HUES48 (cell line): ENCODE measurements at regions not wholly inside any gene's neighbourhood (a gene's known extent, or its start where the extent isn't known, plus 50 kb on each side); places are given as distances from the start of the nearest gene placed in this dataset.

ENCODE experiments used
- H3K27ac ChIP-seq: one replicate; pipeline ENCODE4 v1.7.0; 2013; ENCODE audit warnings: low read depth, low read length, inconsistent platforms
- H3K27me3 ChIP-seq: 2 replicates; pipeline ENCODE4 v1.6.1; 2013; ENCODE audit warnings: mild to moderate bottlenecking, low read length; ENCODE audit not compliant: control insufficient read depth, insufficient read depth
- H3K36me3 ChIP-seq: 2 replicates; pipeline ENCODE4 v1.6.1; 2013; ENCODE audit warnings: low read length; ENCODE audit not compliant: control insufficient read depth, insufficient read depth
- H3K4me1 ChIP-seq: 2 replicates; pipeline ENCODE4 v1.6.1; 2013; ENCODE audit warnings: mild to moderate bottlenecking, low read length; ENCODE audit not compliant: control insufficient read depth, insufficient read depth
- H3K4me3 ChIP-seq: 2 replicates; pipeline ENCODE4 v1.5.1; 2013; ENCODE audit warnings: mild to moderate bottlenecking, low read depth, low read length
- H3K9ac ChIP-seq: 2 replicates; pipeline ENCODE4 v1.6.1; 2013; ENCODE audit warnings: mild to moderate bottlenecking, low read depth, low read length, moderate library complexity
- H3K9me3 ChIP-seq: 2 replicates; pipeline ENCODE4 v1.6.1; 2013; ENCODE audit warnings: low read length; ENCODE audit not compliant: control insufficient read depth, insufficient read depth

DNA sequence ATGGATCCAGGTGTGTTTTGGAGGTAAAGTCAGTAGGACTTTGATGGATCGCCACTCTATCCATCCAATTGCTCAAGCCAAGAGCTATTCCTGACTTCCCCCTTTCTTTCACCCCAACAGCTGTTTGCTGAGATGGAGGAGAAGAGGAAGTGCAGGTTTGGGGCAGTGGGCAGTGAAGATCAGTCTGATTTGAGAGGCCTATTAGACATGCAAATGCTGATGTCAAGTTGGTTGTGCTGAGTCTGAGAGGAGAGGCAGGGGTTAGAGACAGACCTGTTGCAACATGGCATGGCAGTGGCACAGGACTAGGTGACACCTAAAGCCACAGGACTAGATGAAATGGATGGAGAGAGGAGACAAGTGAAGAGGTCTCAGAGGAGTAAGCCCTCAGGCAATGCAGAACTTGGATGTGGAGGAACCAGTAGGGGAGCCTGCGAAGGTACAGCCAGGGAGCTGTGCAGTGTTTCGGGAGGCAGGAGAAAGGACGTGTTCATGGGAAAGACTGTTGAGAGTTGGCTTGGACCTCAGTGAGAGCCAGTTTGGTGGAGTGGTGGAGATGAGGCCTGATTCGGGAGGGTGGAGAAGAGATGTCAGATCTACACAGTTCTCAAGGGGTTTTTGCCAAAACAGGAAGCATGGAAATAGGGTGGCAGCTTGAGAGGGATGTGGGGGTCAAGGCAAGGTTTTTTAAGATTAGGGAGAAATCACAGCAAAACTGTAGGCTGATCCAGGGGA, 175.0 kb downstream of the MACROH2A1 start:
- no peaks in the 10 kb centered on the region for H3K27me3 ChIP-seq
- no peaks in the 10 kb centered on the region for H3K9me3 ChIP-seq
- no peak overlapping the region for H3K27ac ChIP-seq
- H3K4me1 ChIP-seq = peaks cover 9% of the 10 kb centered on the region
- H3K4me3 ChIP-seq = no peak overlapping the region
- H3K9ac ChIP-seq = no peak overlapping the region
- no peaks in the 10 kb centered on the region for H3K36me3 ChIP-seq

DNA sequence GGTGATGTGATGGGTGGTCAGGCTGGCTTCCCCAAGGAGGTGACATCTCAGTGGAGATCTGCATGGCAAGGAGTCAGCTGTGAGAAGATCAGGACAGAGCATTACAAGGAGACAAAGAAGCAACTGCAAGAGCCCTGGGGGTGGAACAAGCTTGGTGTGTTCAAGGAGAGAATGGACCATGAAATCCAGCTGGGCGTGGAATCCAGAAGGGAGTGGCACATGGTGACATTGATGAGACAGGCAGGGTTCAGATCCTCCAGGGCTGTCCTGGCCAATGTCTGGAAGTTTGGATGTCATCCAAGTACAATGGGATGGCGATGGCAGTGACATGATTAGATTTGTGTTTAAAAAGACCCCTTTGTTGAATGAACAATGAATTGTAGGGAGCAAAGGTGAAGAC, 175.6 kb downstream of the MACROH2A1 start:
- Histone ChIP-seq H3K36me3 (no peaks in the 10 kb centered on the region), H3K4me3 (no peak overlapping the region), H3K4me1 (peaks cover 9% of the 10 kb centered on the region), H3K9ac (no peak overlapping the region), H3K27ac (no peak overlapping the region), H3K27me3 (no peaks in the 10 kb centered on the region), H3K9me3 (no peaks in the 10 kb centered on the region)

DNA sequence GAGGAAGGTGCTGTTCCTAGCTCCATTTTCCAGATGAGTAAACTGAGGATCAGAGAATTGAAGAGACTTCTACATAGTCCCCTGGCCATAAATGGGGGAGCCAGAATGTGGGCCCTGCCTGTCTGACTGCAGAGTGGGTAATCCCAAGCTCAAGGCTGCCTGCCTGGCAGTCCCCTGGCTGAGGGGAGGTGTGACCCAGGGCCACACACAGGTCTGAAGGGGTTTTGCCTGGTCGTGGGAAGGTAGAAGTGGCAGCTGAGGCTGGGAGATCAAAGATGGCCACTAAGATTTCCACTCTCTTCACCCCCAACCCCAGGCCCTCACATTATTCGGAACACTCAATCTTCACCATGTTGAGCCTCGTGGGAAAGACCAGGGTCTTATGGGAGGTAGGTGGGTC, 176.3 kb downstream of the MACROH2A1 start:
- H3K4me1 ChIP-seq = peaks cover 9% of the 10 kb centered on the region
- no peaks in the 10 kb centered on the region for H3K36me3 ChIP-seq
- no peak overlapping the region for H3K4me3 ChIP-seq
- no peak overlapping the region for H3K9ac ChIP-seq
- H3K27ac ChIP-seq = no peak overlapping the region
- H3K9me3 ChIP-seq = no peaks in the 10 kb centered on the region
- H3K27me3 ChIP-seq = no peaks in the 10 kb centered on the region

DNA sequence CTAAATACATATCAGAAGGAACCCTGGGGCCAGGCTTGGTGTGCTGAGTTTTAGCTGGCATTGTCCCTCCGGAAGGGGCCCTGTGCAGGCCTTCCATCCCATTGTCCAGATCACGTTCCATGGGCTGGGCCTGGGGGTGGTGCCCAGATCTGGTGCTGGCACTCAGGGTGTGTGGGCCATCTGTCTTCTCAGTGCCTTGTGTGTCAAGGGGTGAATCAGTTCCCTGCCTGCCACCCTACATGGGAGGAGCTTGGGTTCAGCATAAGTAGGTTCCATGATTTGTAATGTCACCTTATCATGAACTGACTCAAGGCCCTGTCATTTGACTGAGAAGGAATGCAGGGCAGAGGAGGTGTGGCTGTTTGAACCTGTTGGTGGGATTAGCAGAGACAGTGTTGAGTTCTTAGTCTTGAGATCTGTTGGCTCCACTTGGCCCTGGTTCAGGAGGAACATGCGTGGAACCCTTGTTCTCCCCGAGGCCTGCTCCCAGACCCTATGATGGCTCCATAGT, 176.8 kb downstream of the MACROH2A1 start:
- H3K36me3 ChIP-seq = no peaks in the 10 kb centered on the region
- H3K4me1 ChIP-seq = peaks cover 9% of the 10 kb centered on the region
- no peak overlapping the region for H3K27ac ChIP-seq
- H3K9ac ChIP-seq = no peak overlapping the region
- no peaks in the 10 kb centered on the region for H3K9me3 ChIP-seq
- no peak overlapping the region for H3K4me3 ChIP-seq
- no peaks in the 10 kb centered on the region for H3K27me3 ChIP-seq

DNA sequence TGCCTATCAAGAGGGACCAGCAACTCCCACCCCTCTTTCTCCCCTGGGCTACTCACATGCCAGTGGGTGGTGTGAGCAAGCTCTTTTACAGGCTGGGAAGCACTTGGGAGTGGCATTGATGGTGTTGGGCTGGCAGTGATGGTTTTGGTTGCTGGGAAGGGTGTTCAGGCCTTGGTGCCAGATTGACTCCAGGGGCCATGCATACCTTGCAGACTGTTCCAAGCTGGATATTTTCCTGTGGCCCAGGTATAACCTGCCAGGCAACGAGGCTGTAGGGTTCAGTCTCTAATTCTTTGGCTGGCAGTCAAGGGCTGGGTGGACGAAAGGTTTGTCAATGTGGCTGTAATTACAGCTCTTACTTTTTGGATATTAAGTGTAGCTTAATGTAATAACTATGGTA, 177.3 kb downstream of the MACROH2A1 start:
- Histone ChIP-seq H3K9ac (no peak overlapping the region), H3K4me3 (no peak overlapping the region), H3K27me3 (no peaks in the 10 kb centered on the region), H3K9me3 (no peaks in the 10 kb centered on the region), H3K36me3 (no peaks in the 10 kb centered on the region), H3K4me1 (peaks cover 9% of the 10 kb centered on the region), H3K27ac (no peak overlapping the region)

DNA sequence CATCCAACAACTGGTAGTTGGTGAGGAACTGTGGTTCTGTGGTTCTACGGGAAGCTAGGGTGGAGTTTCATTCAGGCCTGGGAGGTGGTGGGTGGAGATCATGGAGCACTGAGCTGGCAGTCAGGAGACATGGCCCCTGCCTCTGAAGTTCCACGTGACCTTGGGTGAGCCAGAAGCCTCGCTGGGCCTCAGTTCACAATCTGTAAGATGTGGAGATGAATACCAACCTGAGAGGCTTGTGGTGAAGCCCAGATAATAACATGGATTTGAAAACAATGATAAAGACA, 177.9 kb downstream of the MACROH2A1 start:
- no peak overlapping the region for H3K27ac ChIP-seq
- H3K36me3 ChIP-seq = no peaks in the 10 kb centered on the region
- H3K4me3 ChIP-seq = no peak overlapping the region
- H3K9ac ChIP-seq = no peak overlapping the region
- H3K27me3 ChIP-seq = no peaks in the 10 kb centered on the region
- peaks cover 5% of the 10 kb centered on the region for H3K4me1 ChIP-seq
- H3K9me3 ChIP-seq = no peaks in the 10 kb centered on the region

DNA sequence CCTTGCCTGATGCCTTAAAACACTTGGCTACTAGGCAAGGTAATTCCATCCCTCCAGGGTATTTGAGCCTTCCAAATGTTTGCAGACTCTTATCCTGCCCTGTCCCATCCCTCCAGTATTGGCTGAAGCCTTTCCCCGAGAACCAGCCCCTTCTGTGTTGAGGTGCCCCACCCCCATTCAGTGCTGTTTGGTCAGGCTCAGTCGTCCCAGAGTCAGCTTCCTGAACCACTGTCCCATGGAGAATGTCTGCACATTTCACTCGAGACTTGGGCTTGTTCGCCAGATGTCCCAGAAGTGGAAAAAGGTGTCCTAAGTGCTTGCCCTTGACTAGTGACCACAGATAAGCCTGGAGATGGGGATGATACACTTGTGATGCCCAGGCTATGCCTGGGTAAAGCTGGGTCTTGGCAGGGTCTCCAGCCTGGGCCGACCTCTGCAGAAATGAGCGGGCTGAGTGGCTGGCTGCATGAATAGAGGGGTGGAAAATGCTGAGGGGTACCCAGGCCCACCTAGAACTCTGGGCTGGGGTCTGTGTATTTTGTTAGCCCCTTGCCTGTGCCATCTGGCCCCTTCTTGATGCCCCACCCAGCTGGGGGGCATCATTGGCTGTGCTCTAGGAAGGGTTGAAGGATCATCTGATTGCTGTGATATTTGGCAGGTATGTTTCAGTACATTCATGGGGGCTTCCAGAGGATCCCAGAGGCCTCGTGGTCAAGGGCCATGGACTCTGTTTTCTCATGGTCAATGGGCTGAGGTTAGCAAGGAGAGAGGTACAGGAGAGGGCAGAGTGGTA, 178.4 kb downstream of the MACROH2A1 start:
- no peak overlapping the region for H3K9ac ChIP-seq

GRCh38 chr5:135219868-135220267, 179.2 kb downstream of the MACROH2A1 start:
- H3K27me3 ChIP-seq = peaks cover 3% of the 10 kb centered on the region; the same call in 1 of the 2 replicates
- no peak overlapping the region for H3K27ac ChIP-seq
- H3K4me3 ChIP-seq = no peak overlapping the region
- H3K9me3 ChIP-seq = no peaks in the 10 kb centered on the region
- no peaks in the 10 kb centered on the region for H3K36me3 ChIP-seq
- H3K9ac ChIP-seq = no peak overlapping the region
- H3K4me1 ChIP-seq = no peaks in the 10 kb centered on the region

More for the DNA sequence above, 178.4 kb downstream of the MACROH2A1 start:
- H3K27me3 ChIP-seq = no peaks in the 10 kb centered on the region
- H3K27ac ChIP-seq = no peak overlapping the region
- H3K36me3 ChIP-seq = no peaks in the 10 kb centered on the region
- H3K9me3 ChIP-seq = no peaks in the 10 kb centered on the region
- peaks cover under 1% of the 10 kb centered on the region; the same call in 1 of the 2 replicates for H3K4me1 ChIP-seq
- H3K4me3 ChIP-seq = no peak overlapping the region

- Histone ChIP-seq H3K27me3 (peaks cover 3% of the 10 kb centered on the region; the same call in 1 of the 2 replicates), H3K36me3 (no peaks in the 10 kb centered on the region), H3K4me1 (no peaks in the 10 kb centered on the region), H3K9me3 (no peaks in the 10 kb centered on the region), H3K9ac (no peak overlapping the region), H3K27ac (no peak overlapping the region), H3K4me3 (no peak overlapping the region)
These were observed 180.1 kb downstream of the MACROH2A1 start for GRCh38 chr5:135218790-135219568.

DNA sequence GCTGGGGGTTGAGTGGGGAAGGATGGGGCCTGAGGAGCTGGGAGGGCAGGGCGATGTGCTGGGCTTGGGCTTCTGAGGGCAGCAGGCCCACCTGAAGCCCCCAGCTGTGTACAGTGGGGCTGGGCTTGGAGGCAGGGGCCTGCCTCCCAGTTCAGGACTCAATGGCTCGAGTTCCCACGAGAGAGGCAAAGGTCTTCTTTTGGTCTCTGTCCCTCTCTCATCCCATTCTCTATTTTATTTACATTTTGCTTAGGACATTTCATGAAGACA, 180.6 kb downstream of the MACROH2A1 start:
- H3K36me3 ChIP-seq = no peaks in the 10 kb centered on the region
- H3K9me3 ChIP-seq = no peaks in the 10 kb centered on the region

More for the DNA sequence above, 180.6 kb downstream of the MACROH2A1 start:
- Histone ChIP-seq H3K27ac (no peak overlapping the region), H3K9ac (no peak overlapping the region), H3K4me3 (no peak overlapping the region), H3K27me3 (peaks cover 3% of the 10 kb centered on the region; the same call in 1 of the 2 replicates), H3K4me1 (no peaks in the 10 kb centered on the region)
